ENCODE measurements at regions not wholly inside any gene's neighbourhood (a gene's known extent, or its start where the extent isn't known, plus 50 kb on each side); places are given as distances from the start of the nearest gene placed in this dataset.

DNA sequence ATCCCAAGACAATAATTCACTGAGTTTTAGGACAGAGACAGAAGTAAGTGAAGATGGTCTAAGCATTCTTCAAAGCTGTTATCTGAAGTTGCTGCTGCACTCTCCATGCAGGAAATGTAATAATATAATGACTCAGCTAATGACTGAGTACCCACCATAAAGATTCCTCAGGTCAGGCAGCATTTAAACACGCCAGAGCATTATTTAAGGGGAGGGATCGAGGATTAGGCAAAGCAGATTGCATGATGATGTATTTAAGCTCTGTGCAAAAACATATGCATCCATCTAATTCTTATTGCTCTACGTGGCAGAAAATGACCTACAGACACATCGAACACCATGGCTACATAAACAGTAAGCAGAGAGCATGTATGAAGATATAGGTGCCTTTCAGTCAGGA is 216.4 kb downstream of the UNC5CL start:
- WGBS, 2 experiments (ENCODE audit: extremely low coverage in 1 of 2, insufficient coverage in 1 of 2, insufficient read length in 1 of 2, insufficient replicate concordance in 2 of 2, low coverage in 1 of 2, low lambda C conversion rate in 2 of 2, missing lambda C conversion rate in 1 of 2), result 81% methylated on average over 4 of the region's 4 CpGs; no CpG with 5 or more reads in 1 of the 2 experiments
- Histone ChIP-seq H3K4me1 (replicated peaks in 1 of 4; ENCODE audit: control insufficient read depth in 3 of 4, insufficient read depth in 4 of 4, low read length in 3 of 4) (no peaks in the 10 kb centered on the region), H2BK20ac (ENCODE audit: low read length) (no peak overlapping the region), H2BK12ac (ENCODE audit: low read depth, low read length) (no peak overlapping the region), H2BK5ac (ENCODE audit: low read depth, low read length) (no peak overlapping the region), H3K14ac (ENCODE audit: insufficient read length) (no peak overlapping the region), H3K23ac (ENCODE audit: insufficient read length) (no peak overlapping the region), H3K23me2 (ENCODE audit: low read depth, low read length) (no peaks in the 10 kb centered on the region), H3K36me3 (ENCODE audit: control insufficient read depth in 2 of 4, insufficient read depth in 4 of 4, low read length in 3 of 4) (no peaks in the 10 kb centered on the region), H3K9me3 (ENCODE audit: insufficient read depth in 2 of 2, low read depth in 1 of 2, low read length in 1 of 2) (no peaks in the 10 kb centered on the region), H3K9ac (replicated peaks in 1 of 4; ENCODE audit: extremely low read depth in 1 of 4, low read depth in 3 of 4, low read length in 3 of 4) (no peak overlapping the region), H2AK5ac (ENCODE audit: low read depth, low read length) (no peak overlapping the region), H3K79me1 (ENCODE audit: low read depth, low read length) (no peaks in the 10 kb centered on the region), H4K20me1 (replicated peaks in 1 of 2; ENCODE audit: control insufficient read depth in 1 of 2, insufficient read depth in 2 of 2, low read length in 2 of 2) (no peaks in the 10 kb centered on the region), H4K5ac (ENCODE audit: insufficient read length, low read depth, low read length) (no peak overlapping the region), H3K56ac (replicated peaks; ENCODE audit: insufficient read length, low read depth, low read length) (no peak overlapping the region), H3K79me2 (ENCODE audit: control insufficient read depth in 1 of 2, insufficient read depth in 2 of 2, low read length in 2 of 2) (no peaks in the 10 kb centered on the region), H4K91ac (replicated peaks; ENCODE audit: insufficient read length, low read length) (no peak overlapping the region), H3K27me3 (replicated peaks in 1 of 4; ENCODE audit: control insufficient read depth in 3 of 4, extremely low read depth in 1 of 4, insufficient read depth in 3 of 4, low read length in 3 of 4) (no peaks in the 10 kb centered on the region), H3K4ac (replicated peaks; ENCODE audit: insufficient read length, low read depth, low read length) (no peak overlapping the region), H3K4me2 (ENCODE audit: insufficient read depth in 1 of 2, low read depth in 2 of 2, low read length in 2 of 2) (no peak overlapping the region), H2AFZ (ENCODE audit: low read length) (no peak overlapping the region), H3K18ac (ENCODE audit: extremely low read depth, low read length) (no peak overlapping the region), H4K8ac (ENCODE audit: extremely low read depth, insufficient read depth, low read length) (no peak overlapping the region), H2BK120ac (replicated peaks; ENCODE audit: low read depth, low read length) (no peak overlapping the region), H3K4me3 (ENCODE audit: extremely low read depth in 1 of 4, insufficient read depth in 2 of 4, low read depth in 3 of 4, low read length in 4 of 4) (no peak overlapping the region), H3K27ac (ENCODE audit: low read depth, low read length) (no peak overlapping the region), H2BK15ac (ENCODE audit: low read length) (no peak overlapping the region)
- POLR2A ChIA-PET (ENCODE audit: partially characterized antibody), result no interaction called here
- FAIRE-seq, result no peak
- no peak for TF ChIP-seq BRCA1 (IDR thresholded peaks at IDR 0.05; ENCODE audit: low read depth, low read length)
- no peak for TF ChIP-seq TAF7 (optimal IDR thresholded peaks at IDR 0.05; ENCODE audit: borderline replicate concordance, low read depth, low read length)
- no peak for TF ChIP-seq TEAD4 (IDR thresholded peaks at IDR 0.05; ENCODE audit: low read depth, low read length)
- DNase-seq (ENCODE audit: low read depth in 1 of 2, low spot score in 2 of 2), result no peak
- CTCF ChIA-PET (ENCODE audit: partially characterized antibody), result interaction anchor here (0.6 to 5.1 kb wide), 14 partner anchors 9 to 499 kb away, joined by 3 to 24 read pairs (median 4); no protein-coding TSS in a partner anchor
